G401 (cell line): ENCODE measurements at regions not wholly inside any gene's neighbourhood (a gene's known extent, or its start where the extent isn't known, plus 50 kb on each side); places are given as distances from the start of the nearest gene placed in this dataset.
A peak's percentile ranks its signal among the peaks of the same experiment; 100 is the strongest.

Experiments
- DNase-seq: peaks from one replicate; pipeline ENCODE4 v3.0.0-alpha.2; 2015; ENCODE audit warnings: low spot score
- in situ Hi-C: cut with HindIII; loops from 2 replicates; pipeline ENCODE4 v1.10.0; 2016; ENCODE audit warnings: low sequenced_read_pairs, mixed read lengths

GRCh38 chr10:107611115-107611514 is 446.6 kb upstream of the SORCS1 start:
- in situ Hi-C loops: no loop called here
- no peak for DNase-seq

- no peak for DNase-seq
- in situ Hi-C loops: no loop called here
Observed at GRCh38 chr10:107589081-107589480, 424.6 kb upstream of the SORCS1 start.

DNA sequence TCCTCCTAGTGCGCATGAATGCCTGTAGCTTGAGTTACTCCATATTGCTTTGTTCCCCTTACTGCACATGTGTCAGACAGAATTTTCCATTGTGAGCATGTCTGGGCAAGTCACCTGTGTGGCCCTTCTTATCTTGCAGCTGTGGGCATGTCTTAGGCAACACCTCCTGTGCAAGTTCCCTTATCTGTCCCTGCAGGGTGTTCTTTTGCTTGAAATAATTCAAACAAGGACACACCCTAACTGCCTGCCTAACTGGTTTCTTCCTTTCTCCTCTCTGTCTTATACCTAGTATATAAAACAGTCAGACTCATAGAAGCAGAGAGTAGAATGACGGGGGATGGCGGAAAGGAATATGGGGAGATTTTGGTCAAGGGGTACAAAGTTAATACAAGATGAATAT is 421.1 kb upstream of the SORCS1 start:
- in situ Hi-C loops: no loop called here
- DNase-seq: no peak

DNA sequence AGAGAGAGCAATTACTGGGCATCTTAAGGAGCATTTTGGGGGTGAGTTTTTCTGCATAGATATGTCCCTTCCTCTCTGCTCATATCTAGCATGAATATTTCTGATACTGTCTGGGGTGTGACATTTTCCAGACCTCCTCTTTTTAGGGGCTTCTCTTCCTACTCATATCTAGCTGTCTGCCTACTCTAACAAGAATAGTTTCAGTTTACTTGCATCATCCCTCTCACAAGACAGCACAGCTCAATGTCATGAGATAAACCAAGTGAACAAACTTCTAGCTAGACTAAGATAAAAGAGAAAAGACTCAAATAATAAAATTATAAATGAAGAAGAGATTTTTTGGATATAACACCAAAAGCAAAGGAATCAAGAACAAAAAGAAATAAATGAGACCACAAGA is 419.5 kb upstream of the SORCS1 start:
- no peak for DNase-seq
- in situ Hi-C loops: no loop called here

GRCh38 chr10:107579970-107580369 is 415.5 kb upstream of the SORCS1 start:
- in situ Hi-C loops: no loop called here
- DNase-seq: no peak

DNA sequence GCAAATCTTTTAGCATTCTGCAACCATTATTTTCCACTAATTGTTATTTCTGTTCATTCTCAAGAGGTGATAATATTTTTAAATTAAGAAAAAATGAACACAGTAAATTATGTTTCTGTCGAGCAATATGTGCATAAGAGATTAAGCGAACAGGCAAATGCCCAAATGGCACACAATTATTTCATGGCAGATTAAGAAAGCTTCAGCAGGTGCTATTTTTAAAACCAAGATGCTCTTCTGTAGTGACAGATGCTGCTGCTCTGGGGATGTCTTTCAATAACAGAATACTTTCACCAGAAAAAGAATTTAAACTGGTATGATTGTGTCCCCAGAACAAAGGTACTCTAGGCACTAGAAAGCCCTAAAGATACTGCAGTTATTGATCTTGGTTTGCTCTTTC is 412.7 kb upstream of the SORCS1 start:
- peak; percentile 67 for DNase-seq
- in situ Hi-C loops: no loop called here

GRCh38 chr10:107576746-107577145 is 412.2 kb upstream of the SORCS1 start:
- peak; percentile 91 for DNase-seq
- in situ Hi-C loops: no loop called here

DNA sequence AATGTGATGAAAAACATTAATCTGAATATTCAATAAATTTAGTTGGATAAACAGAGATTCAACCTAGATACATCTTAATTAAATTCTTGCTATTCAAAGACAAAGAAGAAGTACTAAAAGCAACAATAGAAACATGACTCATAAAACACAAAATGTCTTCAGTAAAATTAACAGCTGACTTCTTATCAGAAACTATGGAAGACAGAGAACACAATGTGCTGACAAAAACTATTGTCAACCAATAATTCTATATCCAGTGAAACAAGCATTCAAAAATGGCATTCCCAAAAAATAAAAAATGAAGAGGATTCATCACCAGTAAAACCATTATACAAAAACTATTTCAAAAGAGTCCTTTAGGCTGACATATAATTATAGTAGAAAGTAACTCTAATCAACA is 400.5 kb upstream of the SORCS1 start:
- in situ Hi-C loops: no loop called here
- DNase-seq: no peak

- no peak for DNase-seq
- in situ Hi-C loops: no loop called here
Observed at GRCh38 chr10:107561136-107561650, 396.7 kb upstream of the SORCS1 start.

GRCh38 chr10:107557916-107558315 is 393.4 kb upstream of the SORCS1 start:
- DNase-seq: no peak
- in situ Hi-C loops: no loop called here

- no peak for DNase-seq
- in situ Hi-C loops: no loop called here
Observed at GRCh38 chr10:107554333-107554732, 389.8 kb upstream of the SORCS1 start.

- DNase-seq: no peak
- in situ Hi-C loops: no loop called here
Observed at GRCh38 chr10:107553470-107553869, 389.0 kb upstream of the SORCS1 start.

GRCh38 chr10:107552963-107553362 is 388.5 kb upstream of the SORCS1 start:
- in situ Hi-C loops: no loop called here
- DNase-seq: no peak

- in situ Hi-C loops: no loop called here
- peak; percentile 20 for DNase-seq
Observed at GRCh38 chr10:107548301-107548700, 383.8 kb upstream of the SORCS1 start.

DNA sequence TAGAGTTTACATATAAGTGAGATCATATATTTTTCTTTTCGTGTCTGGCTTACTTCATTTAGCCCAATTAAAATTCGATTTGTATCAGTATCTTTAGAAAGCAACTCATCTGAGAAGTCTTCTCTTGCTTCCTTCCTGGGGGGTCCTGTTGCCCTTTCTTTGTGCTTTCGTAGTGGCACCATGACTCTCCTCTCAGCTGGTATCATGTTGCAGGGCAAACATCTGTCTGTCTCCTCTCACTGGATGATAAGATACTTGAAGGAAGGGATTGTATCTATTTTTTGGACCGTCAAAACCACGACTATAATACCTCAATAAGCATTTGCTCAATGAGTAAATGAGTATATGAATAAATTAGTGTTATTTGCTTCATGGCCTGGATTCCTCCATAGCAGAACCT is 382.5 kb upstream of the SORCS1 start:
- in situ Hi-C loops: no loop called here
- DNase-seq: no peak

- in situ Hi-C loops: no loop called here
- DNase-seq: no peak
Observed at GRCh38 chr10:107546284-107546683, 381.8 kb upstream of the SORCS1 start.

- peak; percentile 22 for DNase-seq
- in situ Hi-C loops: no loop called here
Observed at GRCh38 chr10:107545717-107546116, 381.2 kb upstream of the SORCS1 start.

DNA sequence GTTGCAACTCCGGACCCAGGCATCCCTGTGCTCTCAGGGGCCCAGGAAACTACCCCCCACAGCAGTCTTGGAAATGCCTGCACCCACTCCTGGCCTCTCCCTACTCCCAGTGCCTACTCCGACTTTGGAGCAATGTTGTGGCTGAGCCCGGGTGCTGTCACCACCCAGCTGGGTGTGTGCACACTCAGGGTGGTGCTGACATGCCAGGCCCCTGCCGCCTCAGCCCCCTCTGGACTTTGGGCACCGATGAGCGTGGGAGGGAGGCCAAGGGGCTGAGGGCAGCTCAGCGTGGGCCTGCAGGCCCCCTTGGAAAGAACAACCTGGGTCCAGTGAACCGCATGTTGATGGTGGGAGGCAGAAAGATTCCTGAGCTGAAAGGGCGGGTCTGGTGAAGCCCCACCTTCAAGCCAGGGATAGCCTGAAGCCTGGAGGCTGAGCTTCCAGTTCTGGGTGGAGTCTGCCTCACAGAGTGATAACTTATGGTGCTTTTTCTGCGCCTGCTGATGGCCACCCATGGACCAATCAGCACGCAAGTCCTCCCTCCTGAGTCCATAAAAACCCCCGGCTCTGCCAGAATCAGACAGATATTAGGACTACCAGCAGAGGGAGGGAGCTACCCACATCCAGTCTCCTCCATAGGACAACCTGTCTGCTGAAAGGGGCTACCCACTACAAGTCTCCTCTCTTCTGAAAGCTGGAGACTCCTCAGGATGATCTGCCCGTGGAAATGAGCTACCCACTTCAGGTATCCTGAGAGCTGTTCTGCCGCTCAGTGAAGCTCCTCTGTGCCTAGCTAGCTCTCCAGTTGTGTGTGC is 380.4 kb upstream of the SORCS1 start:
- DNase-seq: no peak
- in situ Hi-C loops: no loop called here

- in situ Hi-C loops: no loop called here
- no peak for DNase-seq
Observed at GRCh38 chr10:107542607-107543006, 378.1 kb upstream of the SORCS1 start.

- DNase-seq: no peak
- in situ Hi-C loops: no loop called here
Observed at GRCh38 chr10:107542016-107542415, 377.5 kb upstream of the SORCS1 start.

- in situ Hi-C loops: no loop called here
- no peak for DNase-seq
Observed at GRCh38 chr10:107540981-107541380, 376.5 kb upstream of the SORCS1 start.
